ENCODE measurements at regions not wholly inside any gene's neighbourhood (a gene's known extent, or its start where the extent isn't known, plus 50 kb on each side); places are given as distances from the start of the nearest gene placed in this dataset.

DNA sequence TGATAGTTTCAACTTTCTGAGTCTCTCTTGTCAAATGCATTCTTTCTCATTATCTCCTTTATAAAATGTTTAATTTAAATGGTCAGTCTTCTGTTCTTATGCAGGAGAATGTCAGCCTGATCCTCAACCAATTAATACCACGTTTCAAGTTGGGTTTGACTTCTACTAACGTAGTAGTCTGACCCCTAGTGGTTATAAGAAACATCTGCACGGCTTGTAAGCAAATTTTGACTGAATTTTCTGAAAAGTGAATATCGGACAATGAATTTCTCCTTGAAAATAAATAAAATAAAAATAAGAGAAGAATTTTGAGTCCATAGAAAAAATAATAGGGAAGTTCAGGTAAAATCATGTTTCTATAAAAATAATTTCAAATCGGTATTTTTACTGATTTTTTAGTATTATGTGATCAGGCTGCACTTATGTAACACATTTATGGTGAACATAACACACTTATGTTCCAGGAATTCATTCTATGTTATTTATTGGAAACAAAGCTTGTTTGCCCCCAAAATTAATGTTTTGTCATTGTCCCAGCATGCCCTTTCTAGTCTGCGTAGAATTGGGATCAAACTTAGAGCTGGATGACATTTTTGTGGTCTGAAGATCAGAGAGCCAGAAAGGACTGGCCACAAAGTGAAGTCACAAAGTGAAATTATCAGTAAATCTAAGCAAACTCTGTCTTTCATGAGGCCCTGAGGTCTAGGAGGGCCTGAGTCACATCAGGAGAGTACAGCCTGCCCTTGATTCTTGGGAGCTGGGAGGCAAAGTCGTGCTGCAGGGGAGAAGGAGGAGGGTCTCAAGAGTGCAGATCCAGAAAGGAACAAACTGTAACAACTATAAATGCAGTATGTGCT is 101.2 kb upstream of the STXBP6 start:
- DNase-seq (ENCODE audit: low read depth), result peak; percentile 9

- DNase-seq (ENCODE audit: low read depth), result no peak
Measured at GRCh38 chr14:25150401-25150800, 100.5 kb upstream of the STXBP6 start.

- DNase-seq (ENCODE audit: low read depth), result no peak
Measured at GRCh38 chr14:25140411-25140810, 90.5 kb upstream of the STXBP6 start.

DNA sequence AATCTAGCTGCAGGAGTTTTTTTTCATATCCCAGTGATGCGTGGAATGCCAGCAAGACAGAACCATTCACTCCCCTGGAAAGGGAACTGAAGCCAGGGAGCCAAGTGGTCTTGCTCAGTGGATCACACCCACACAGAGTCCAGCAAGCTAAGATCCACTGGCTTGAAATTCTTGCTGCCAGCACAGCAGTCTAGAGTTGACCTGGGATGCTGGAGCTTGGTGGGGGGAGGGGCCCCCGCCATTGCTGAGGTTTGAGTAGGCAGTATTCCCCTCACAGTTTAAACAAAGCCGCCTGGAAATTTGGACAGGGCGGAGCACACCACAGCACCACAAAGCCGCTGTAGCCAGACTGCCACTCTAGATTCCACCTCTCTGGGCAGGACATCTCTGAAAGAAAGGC is 86.9 kb upstream of the STXBP6 start:
- DNase-seq (ENCODE audit: low read depth), result no peak

- no peak for DNase-seq (ENCODE audit: low read depth)
Measured at GRCh38 chr14:25134184-25134583, 84.2 kb upstream of the STXBP6 start.

DNA sequence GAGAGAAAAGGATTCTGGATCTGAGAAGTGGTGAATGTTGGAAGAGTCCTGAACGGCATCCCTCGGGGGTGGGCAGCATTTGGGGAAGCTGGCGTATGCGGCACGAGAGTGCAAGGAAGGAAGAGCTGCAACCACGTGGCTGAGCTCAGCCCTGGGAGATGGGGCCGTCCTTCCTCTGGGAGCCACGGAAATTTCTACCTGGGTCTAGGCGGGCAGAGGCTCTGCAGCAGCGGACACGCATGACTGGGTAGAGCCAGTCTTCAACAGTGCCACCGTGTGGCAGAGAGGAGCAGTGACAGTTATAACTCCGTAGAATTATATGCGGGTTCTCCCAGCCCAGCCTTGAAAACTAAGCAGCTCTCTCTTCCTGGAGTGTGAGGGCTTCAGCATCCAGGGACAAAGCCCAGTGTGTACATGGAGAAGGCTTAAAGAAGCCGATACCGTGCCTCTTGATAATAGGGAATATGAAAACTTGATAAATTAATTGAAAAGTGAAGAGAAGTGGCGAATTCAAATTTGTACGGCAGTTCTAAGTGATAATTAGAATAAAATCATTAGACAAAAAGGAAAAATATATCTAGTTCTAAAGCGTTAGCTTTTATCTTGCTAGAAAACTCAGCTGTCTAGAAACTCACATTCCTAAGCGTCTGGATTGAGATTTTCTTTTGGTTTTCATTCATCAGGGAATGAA is 82.9 kb upstream of the STXBP6 start:
- DNase-seq (ENCODE audit: low read depth), result peak; percentile 4

DNA sequence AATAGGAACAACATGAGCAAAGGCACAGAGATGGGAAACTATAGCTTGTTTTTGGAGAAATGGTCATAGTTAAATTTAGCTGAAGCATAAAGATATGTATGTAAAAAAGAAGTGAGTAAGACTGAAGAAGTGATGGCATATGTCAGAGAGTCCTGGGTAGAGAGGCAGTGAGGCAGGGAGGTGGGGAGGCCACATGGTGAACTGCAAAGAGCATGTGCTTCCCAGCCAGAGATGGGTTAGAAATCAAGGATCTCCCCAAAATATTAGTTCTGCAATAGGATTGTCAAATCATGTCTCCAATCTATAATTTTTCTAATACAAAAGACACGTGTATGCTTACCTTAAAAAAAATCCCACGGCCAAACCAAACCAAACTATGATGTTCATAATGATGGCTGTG is 82.1 kb upstream of the STXBP6 start:
- no peak for DNase-seq (ENCODE audit: low read depth)

GRCh38 chr14:25122843-25123242 is 72.9 kb upstream of the STXBP6 start:
- no peak for DNase-seq (ENCODE audit: low read depth)

GRCh38 chr14:25122211-25122610 is 72.3 kb upstream of the STXBP6 start:
- no peak for DNase-seq (ENCODE audit: low read depth)

- no peak for DNase-seq (ENCODE audit: low read depth)
Measured at GRCh38 chr14:25121337-25122129, 71.6 kb upstream of the STXBP6 start.

DNA sequence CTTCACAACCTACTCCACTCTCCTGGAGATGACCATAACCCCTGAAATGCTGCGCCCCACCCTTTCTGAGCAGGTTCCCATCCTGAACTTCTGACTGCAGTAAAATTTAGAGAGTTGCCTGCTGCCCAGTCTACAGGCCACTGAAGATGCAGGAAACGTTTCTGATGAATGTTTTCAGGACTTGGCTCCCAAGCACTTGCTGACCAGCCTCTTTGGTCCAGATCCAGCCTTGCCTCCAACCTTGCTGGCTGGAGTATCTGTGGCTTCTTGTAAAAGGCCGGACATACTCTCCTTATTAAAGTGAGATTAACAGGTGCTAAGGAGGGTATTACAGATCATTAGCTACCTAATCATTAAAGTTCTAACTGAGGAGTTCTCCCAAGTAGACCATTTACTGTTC is 70.3 kb upstream of the STXBP6 start:
- no peak for DNase-seq (ENCODE audit: low read depth)

- no peak for DNase-seq (ENCODE audit: low read depth)
Measured at GRCh38 chr14:25118671-25119070, 68.7 kb upstream of the STXBP6 start.

DNA sequence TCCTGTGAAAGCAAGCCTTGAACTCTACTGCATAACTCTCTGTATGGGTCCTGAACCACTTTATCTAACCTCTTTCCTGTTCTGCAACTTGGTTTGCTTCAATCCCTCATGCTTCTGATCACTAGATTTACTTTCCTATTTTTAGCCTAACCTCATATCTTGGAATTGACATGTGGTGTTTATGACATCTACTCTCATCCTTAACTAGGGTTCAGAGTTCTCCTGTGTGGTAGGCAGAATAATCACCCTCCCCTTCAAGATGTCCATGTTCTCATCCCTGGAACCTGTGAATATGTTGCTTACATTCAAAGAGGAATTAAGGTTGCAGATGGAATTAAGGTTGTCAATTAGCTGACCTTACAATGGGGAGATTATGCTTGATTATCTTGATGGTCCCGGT is 67.4 kb upstream of the STXBP6 start:
- no peak for DNase-seq (ENCODE audit: low read depth)

GRCh38 chr14:25116607-25117006 is 66.7 kb upstream of the STXBP6 start:
- no peak for DNase-seq (ENCODE audit: low read depth)

GRCh38 chr14:25113394-25113793 is 63.4 kb upstream of the STXBP6 start:
- DNase-seq (ENCODE audit: low read depth), result no peak

DNA sequence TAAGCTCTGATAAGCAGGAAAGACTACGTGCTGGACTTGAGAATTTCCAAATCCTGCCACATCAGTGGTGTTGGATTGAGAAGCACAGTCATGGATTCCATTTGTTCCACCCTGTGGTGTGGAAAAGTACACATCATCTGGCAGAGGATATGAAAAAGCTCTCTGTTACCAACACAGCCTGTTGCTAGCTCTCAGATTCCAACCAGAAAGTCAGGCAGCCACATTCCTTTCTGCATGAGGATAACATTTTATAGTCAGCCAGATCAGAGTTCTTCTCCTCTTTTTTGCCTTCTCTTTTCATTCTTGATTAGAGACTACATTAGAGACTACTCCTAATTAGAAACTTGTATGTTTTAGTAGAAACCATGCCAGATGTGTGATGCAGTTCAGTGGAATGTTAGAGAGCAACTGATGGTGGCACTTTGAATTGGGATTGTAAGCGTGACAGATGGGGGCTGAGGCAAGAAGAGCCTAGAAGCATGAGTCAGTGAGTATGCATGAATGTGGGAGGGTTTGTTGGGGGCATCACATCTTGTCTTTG is 61.2 kb upstream of the STXBP6 start:
- DNase-seq (ENCODE audit: low read depth), result no peak

DNA sequence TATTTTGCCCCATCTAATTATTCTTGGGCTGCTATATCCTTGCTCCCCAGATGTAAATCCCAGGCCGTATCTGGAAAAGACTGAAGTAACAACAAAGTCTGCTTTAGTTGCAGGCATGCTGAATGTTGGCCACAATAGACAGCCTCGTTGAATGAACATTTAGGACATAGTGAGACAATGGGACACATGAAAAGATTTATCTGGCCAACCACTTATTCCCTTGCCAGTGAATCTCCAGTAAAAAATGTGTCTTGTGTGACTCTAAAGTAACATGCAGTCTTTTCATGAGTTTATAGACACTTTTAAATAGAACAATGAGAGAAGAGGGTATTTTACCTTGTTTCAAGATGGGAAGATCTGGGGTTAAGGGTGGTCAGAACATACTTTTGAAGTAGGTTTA is 60.2 kb upstream of the STXBP6 start:
- no peak for DNase-seq (ENCODE audit: low read depth)

GRCh38 chr14:25108959-25109358 is 59.0 kb upstream of the STXBP6 start:
- DNase-seq (ENCODE audit: low read depth), result no peak

- no peak for DNase-seq (ENCODE audit: low read depth)
Measured at GRCh38 chr14:25108291-25108690, 58.3 kb upstream of the STXBP6 start.

DNA sequence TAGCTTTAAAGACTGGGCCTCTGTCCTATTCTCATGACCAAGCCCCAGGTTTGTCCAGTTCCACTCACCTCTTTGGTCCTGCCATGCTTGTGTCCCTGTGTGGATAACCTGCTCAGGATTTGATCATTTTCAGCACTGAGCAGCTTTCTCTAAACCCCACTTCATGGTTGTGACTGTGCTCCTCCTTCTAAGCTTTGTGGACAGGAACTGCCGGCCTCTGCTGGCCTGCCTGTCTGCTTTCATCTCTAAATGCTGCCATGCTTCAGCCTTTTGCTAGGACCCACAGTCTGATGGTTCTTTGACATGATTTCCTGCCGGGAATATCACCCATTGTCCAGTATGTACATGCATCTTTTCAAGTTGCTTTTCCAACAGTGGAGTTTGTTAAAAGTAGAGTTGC is 53.9 kb upstream of the STXBP6 start:
- DNase-seq (ENCODE audit: low read depth), result no peak

DNA sequence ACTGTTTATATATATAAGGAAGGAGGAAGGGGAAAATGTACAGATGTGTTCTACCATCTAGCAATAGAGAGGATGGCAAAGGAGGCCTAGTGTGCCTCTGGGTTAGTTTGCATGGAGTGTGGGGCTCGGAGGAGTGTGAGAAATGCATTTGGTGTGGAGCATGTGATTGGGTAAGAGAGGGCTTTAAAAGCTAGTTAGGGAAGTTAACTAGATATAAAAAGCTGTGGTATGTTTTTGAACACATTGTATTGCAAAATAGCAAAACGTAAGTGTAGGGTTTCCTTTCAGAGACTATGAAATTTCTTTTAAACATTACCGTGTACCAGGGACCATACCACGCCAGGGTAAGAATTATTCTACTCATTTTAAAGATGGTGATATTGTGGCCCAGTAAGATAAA is 53.3 kb upstream of the STXBP6 start:
- no peak for DNase-seq (ENCODE audit: low read depth)

GRCh38 chr14:25102788-25103187 is 52.8 kb upstream of the STXBP6 start:
- no peak for DNase-seq (ENCODE audit: low read depth)

DNA sequence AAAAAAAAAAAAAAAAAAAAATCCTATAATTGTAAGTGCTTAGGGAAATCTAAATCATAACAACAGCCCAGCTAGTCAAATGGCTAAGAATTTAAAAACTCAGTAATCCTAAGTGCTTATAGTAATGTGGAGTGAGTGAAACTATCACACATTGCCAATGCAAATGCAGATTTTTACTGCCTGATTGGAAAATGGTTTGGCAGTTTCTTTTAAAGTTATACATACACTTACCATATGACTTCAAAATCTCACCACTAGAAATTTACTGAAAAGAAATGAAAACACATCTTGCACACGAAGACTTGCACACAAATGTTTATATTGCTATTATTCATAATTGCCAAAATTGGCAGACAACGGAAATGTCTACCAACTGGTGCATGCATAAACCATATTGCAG is 51.3 kb upstream of the STXBP6 start:
- no peak for DNase-seq (ENCODE audit: low read depth)

Data from CMK (cell line).